GM12878 (cell line): ENCODE measurements at regions not wholly inside any gene's neighbourhood (a gene's known extent, or its start where the extent isn't known, plus 50 kb on each side); places are given as distances from the start of the nearest gene placed in this dataset.

Experiments
- ATAC-seq: fragments of 200-7000 bp; cut with Tn5 transposase; 3 replicates; pipeline ENCODE4 v1.9.1; 2020; ENCODE audit warnings: mild to moderate bottlenecking, moderate library complexity
- BruUV-seq: library from RNA; stranded (reverse); fragments of 400-500 nt; replicated peaks from 2 replicates; lab custom pipeline; 2021; lab: Mats Ljungman, UMichigan
- CTCF ChIA-PET: fragments of 300-600 bp; sonication (Branson Sonifier 250); formaldehyde crosslinking; extraction: SDS; loops from one replicate; lab custom pipeline; 2021; ENCODE audit warnings: inconsistent platforms; lab: Yijun Ruan, JAX
- POLR2A ChIA-PET: fragments of 350-600 bp; formaldehyde crosslinking; extraction: SDS; loops from one replicate; lab custom pipeline; 2021; ENCODE audit warnings: inconsistent platforms; lab: Charles Lee
- RAD21 ChIA-PET: fragments of 300-600 bp; sonication (Branson Sonifier 250); formaldehyde crosslinking; loops from one replicate; lab custom pipeline; 2023; ENCODE audit warnings: antibody characterized with exemption; ENCODE audit not compliant: unreplicated experiment; lab: Charles Lee
- SMC1A ChIA-PET: fragments of 300-600 bp; sonication (Branson Sonifier 250); formaldehyde crosslinking; loops from one replicate; lab custom pipeline; 2023; ENCODE audit not compliant: unreplicated experiment, uncharacterized antibody; lab: Charles Lee
- DNase-seq: peaks from one replicate; pipeline ENCODE4 v3.0.0-alpha.2; 2011; ENCODE audit warnings: low read depth, low spot score
- FAIRE-seq: peaks from 3 replicates; lab custom pipeline; 2011; peaks lifted over from hg19 to GRCh38; lab: Jason Lieb, UNC
- H2AFZ ChIP-seq: 2 replicates; pipeline ENCODE4 v1.6.0; 2011; ENCODE audit warnings: low read depth, low read length, control low read depth; ENCODE audit not compliant: control insufficient read depth
- H3K27ac ChIP-seq: 2 replicates; pipeline ENCODE4 v1.5.1; 2011; ENCODE audit warnings: control low read depth; ENCODE audit not compliant: control insufficient read depth, insufficient read depth
- H3K27me3 ChIP-seq, 2 experiments: replicated peaks in 1 of 2; 2 replicates each; pipeline versions ENCODE4 v1.6.0 to v1.6.1; 2011; ENCODE audit warnings: low read length in 1 of 2; ENCODE audit not compliant: control insufficient read depth in 2 of 2, insufficient read depth in 2 of 2
- H3K36me3 ChIP-seq, 2 experiments: 2 replicates each; pipeline ENCODE4 v1.5.1; 2011; ENCODE audit warnings: low read length in 1 of 2; ENCODE audit not compliant: control insufficient read depth in 2 of 2, insufficient read depth in 2 of 2
- H3K4me1 ChIP-seq: 2 replicates; pipeline ENCODE4 v1.6.1; 2011; ENCODE audit warnings: mild to moderate bottlenecking, low read length, moderate library complexity, mixed read lengths; ENCODE audit not compliant: control insufficient read depth, insufficient read depth
- H3K4me2 ChIP-seq: 2 replicates; pipeline ENCODE4 v1.6.0; 2011; ENCODE audit warnings: control low read depth; ENCODE audit not compliant: control insufficient read depth, insufficient read depth
- H3K4me3 ChIP-seq: fragments of 200-600 bp; sonication (generic); 2 replicates; pipeline ENCODE4 v1.5.1; 2016
- H3K79me2 ChIP-seq: 2 replicates; pipeline ENCODE4 v1.6.0; 2011; ENCODE audit warnings: low read length; ENCODE audit not compliant: control insufficient read depth, insufficient read depth
- H3K9ac ChIP-seq: 2 replicates; pipeline ENCODE4 v1.8.0; 2011; ENCODE audit warnings: low read length, control low read depth, mixed read lengths; ENCODE audit not compliant: control insufficient read depth, insufficient read depth
- H3K9me3 ChIP-seq: replicated peaks from 3 replicates; pipeline ENCODE4 v1.5.1; 2011; ENCODE audit warnings: mild to moderate bottlenecking, low read length; ENCODE audit not compliant: control insufficient read depth, insufficient read depth
- H4K20me1 ChIP-seq: 2 replicates; pipeline ENCODE4 v1.6.0; 2011; ENCODE audit not compliant: control insufficient read depth, insufficient read depth
- HCFC1 ChIP-seq: fragments of 150-350 bp; IDR thresholded peaks from 2 replicates; pipeline ENCODE4 v1.6.1; 2014; ENCODE audit warnings: low read length
- NKRF ChIP-seq: fragments of 450-650 bp; conservative IDR thresholded peaks from 2 replicates; pipeline ENCODE4 v1.6.1; 2017; ENCODE audit warnings: mild to moderate bottlenecking, moderate library complexity
- PML ChIP-seq: IDR thresholded peaks from 2 replicates; pipeline ENCODE4 v1.6.1; 2012; ENCODE audit warnings: low read length, inconsistent platforms
- POLR2A ChIP-seq: IDR thresholded peaks from 2 replicates; pipeline ENCODE4 v1.6.1; 2011; ENCODE audit warnings: low read depth, mild to moderate bottlenecking, low read length
- ZNF687 ChIP-seq: fragments of 450-650 bp; IDR thresholded peaks from 2 replicates; pipeline ENCODE4 v1.6.1; 2017; ENCODE audit warnings: mild to moderate bottlenecking, moderate library complexity
- WGBS: methylation state at CpG from one replicate; pipeline ENCODE4 v1.1.6; 2016; ENCODE audit warnings: low lambda C conversion rate; ENCODE audit not compliant: insufficient replicate concordance, insufficient coverage; ENCODE audit errors: missing lambda C conversion rate; 5-methylcytosine and 5-hydroxymethylcytosine counted together
- in situ Hi-C: fragments of 300-500 bp; cut with MboI; formaldehyde crosslinking; loops from 9 replicates; pipeline ENCODE4 v1.14.3; 2018; ENCODE audit warnings: mixed read lengths
- intact Hi-C: fragments of 100-400 bp; cut with micrococcal nuclease; formaldehyde crosslinking; loops from one replicate; pipeline ENCODE4 v1.14.2; 2022; ENCODE audit not compliant: unreplicated experiment

- CTCF ChIA-PET: no interaction called here
- in situ Hi-C loops (no loop called here), intact Hi-C loops (no loop called here)
- Histone ChIP-seq H3K79me2 (no peaks in the 10 kb centered on the region), H3K4me2 (no peak overlapping the region), H3K9me3 (no peaks in the 10 kb centered on the region; the same call in 2 of the 3 replicates), H4K20me1 (no peaks in the 10 kb centered on the region), H3K27ac (no peak overlapping the region), H3K9ac (no peak overlapping the region), H3K27me3 (peaks cover 4 to 5% of the 10 kb centered on the region in 2 experiments), H3K36me3 (no peaks in the 10 kb centered on the region), H3K4me3 (no peak overlapping the region), H3K4me1 (no peaks in the 10 kb centered on the region), H2AFZ (no peak overlapping the region)
- POLR2A ChIA-PET: no interaction called here
- ATAC-seq (no peak), FAIRE-seq (no peak), DNase-seq (no peak)
- RAD21 ChIA-PET: no interaction called here
- WGBS: 1% methylated on average over 20 of the region's 22 CpGs
- no TSS peak for BruUV-seq
- no peak for TF ChIP-seq HCFC1
- TF ChIP-seq NKRF: no peak
- no peak for TF ChIP-seq ZNF687
- no peak for TF ChIP-seq POLR2A
- no peak for TF ChIP-seq PML
- SMC1A ChIA-PET: no interaction called here
These were observed 99.1 kb downstream of the SOX9 start for GRCh38 chr17:72219824-72220493.
